Colonic mucosa (tissue), 4 donors: ENCODE measurements at regions not wholly inside any gene's neighbourhood (a gene's known extent, or its start where the extent isn't known, plus 50 kb on each side); places are given as distances from the start of the nearest gene placed in this dataset.

Experiments used
- DNase-seq: peaks from one replicate; pipeline ENCODE4 v3.0.0-alpha.2; 2020
- H3K27ac ChIP-seq: fragments of 200-600 bp; one replicate; pipeline ENCODE4 v1.8.0; 2021
- H3K27me3 ChIP-seq: fragments of 200-600 bp; one replicate; pipeline ENCODE4 v1.8.0; 2021
- H3K36me3 ChIP-seq: fragments of 200-600 bp; one replicate; pipeline ENCODE4 v1.8.0; 2021
- H3K4me1 ChIP-seq: fragments of 200-600 bp; one replicate; pipeline ENCODE4 v1.8.0; 2021; ENCODE audit warnings: mild to moderate bottlenecking
- H3K4me3 ChIP-seq: fragments of 200-600 bp; one replicate; pipeline ENCODE4 v1.8.0; 2021
- H3K9ac ChIP-seq, 2 donors: one replicate each; pipeline ENCODE4 v1.7.0; 2013; ENCODE audit warnings: control low read depth in 2 of 2, low read depth in 2 of 2, low read length in 2 of 2
- H3K9me3 ChIP-seq: fragments of 200-600 bp; one replicate; pipeline ENCODE4 v1.8.0; 2021
- CTCF ChIP-seq: fragments of 200-600 bp; IDR thresholded peaks from one replicate; pipeline ENCODE4 v1.8.0; 2022; ENCODE audit warnings: antibody characterized with exemption, mild to moderate bottlenecking
- intact Hi-C: fragments of 100-400 bp; cut with DNase I; formaldehyde crosslinking; loops from one replicate; pipeline ENCODE4 v1.14.1; 2022
- donor health status: healthy.
- donor health status: DM: no; HTN: no; CAD: no.
- donor health status: DM: no; HTN: no; CAD: no.

GRCh38 chr4:86439293-86439692 is 79.4 kb upstream of the MAPK10 start:
- Histone ChIP-seq H3K4me1 (no peaks in the 10 kb centered on the region), H3K27me3 (no peaks in the 10 kb centered on the region), H3K9me3 (no peaks in the 10 kb centered on the region), H3K36me3 (no peaks in the 10 kb centered on the region), H3K9ac (no peak overlapping the region), H3K27ac (no peak overlapping the region), H3K4me3 (no peak overlapping the region)
- intact Hi-C loops: no loop called here
- DNase-seq: no peak
- no peak for TF ChIP-seq CTCF

- no peak overlapping the region for H3K27ac ChIP-seq
- intact Hi-C loops: no loop called here
- no peak overlapping the region for H3K9ac ChIP-seq
- no peaks in the 10 kb centered on the region for H3K27me3 ChIP-seq
- no peak for TF ChIP-seq CTCF
- H3K4me1 ChIP-seq: no peaks in the 10 kb centered on the region
- no peak overlapping the region for H3K4me3 ChIP-seq
- no peak for DNase-seq
- H3K9me3 ChIP-seq: no peaks in the 10 kb centered on the region
- H3K36me3 ChIP-seq: no peaks in the 10 kb centered on the region
Measured at GRCh38 chr4:86441175-86441936, 81.5 kb upstream of the MAPK10 start.

- Histone ChIP-seq H3K36me3 (no peaks in the 10 kb centered on the region), H3K27ac (no peak overlapping the region), H3K4me3 (no peak overlapping the region)
Measured at GRCh38 chr4:86442881-86443280, 83.0 kb upstream of the MAPK10 start.

GRCh38 chr4:86443495-86443894 is 83.6 kb upstream of the MAPK10 start:
- DNase-seq: no peak
- no peak overlapping the region for H3K4me3 ChIP-seq
- intact Hi-C loops: no loop called here
- no peaks in the 10 kb centered on the region for H3K9me3 ChIP-seq
- no peaks in the 10 kb centered on the region for H3K36me3 ChIP-seq
- no peak overlapping the region for H3K27ac ChIP-seq
- H3K9ac ChIP-seq: no peak overlapping the region
- H3K27me3 ChIP-seq: no peaks in the 10 kb centered on the region
- TF ChIP-seq CTCF: no peak
- H3K4me1 ChIP-seq: no peaks in the 10 kb centered on the region

More at GRCh38 chr4:86442881-86443280, 83.0 kb upstream of the MAPK10 start:
- TF ChIP-seq CTCF: no peak
- Histone ChIP-seq H3K9me3 (no peaks in the 10 kb centered on the region), H3K27me3 (no peaks in the 10 kb centered on the region), H3K9ac (no peak overlapping the region), H3K4me1 (no peaks in the 10 kb centered on the region)
- no peak for DNase-seq
- intact Hi-C loops: no loop called here

- intact Hi-C loops: no loop called here
- Histone ChIP-seq H3K9me3 (no peaks in the 10 kb centered on the region), H3K27me3 (no peaks in the 10 kb centered on the region), H3K27ac (no peak overlapping the region), H3K4me1 (no peaks in the 10 kb centered on the region), H3K9ac (no peak overlapping the region), H3K36me3 (no peaks in the 10 kb centered on the region), H3K4me3 (no peak overlapping the region)
- no peak for TF ChIP-seq CTCF
- DNase-seq: no peak
Measured at GRCh38 chr4:86446996-86447395, 87.1 kb upstream of the MAPK10 start.
